ENCODE measurements at regions not wholly inside any gene's neighbourhood (a gene's known extent, or its start where the extent isn't known, plus 50 kb on each side); places are given as distances from the start of the nearest gene placed in this dataset.
"Not testable (repeated sequence)": the region's sequence is repeated elsewhere in the genome, so short reads cannot be mapped to it uniquely, and the experiment has no call there.

GRCh38 chr6:20263059-20263458 lies 50.8 kb upstream of the MBOAT1 start:
- DNase-seq (ENCODE audit: low spot score): no peak
- H3K36me3 Mint-ChIP-seq (ENCODE audit: low read depth): no peaks in the 10 kb centered on the region
- peaks cover 10% of the 10 kb centered on the region for H3K4me1 Mint-ChIP-seq (ENCODE audit: low read depth)
- peaks cover 8% of the 10 kb centered on the region for H3K27me3 Mint-ChIP-seq (ENCODE audit: low read depth)
- H3K4me3 Mint-ChIP-seq: no peak overlapping the region
- H3K27ac Mint-ChIP-seq: no peak overlapping the region
- no peaks in the 10 kb centered on the region for H3K9me3 Mint-ChIP-seq

GRCh38 chr6:20265842-20266241 lies 53.6 kb upstream of the MBOAT1 start:
- Mint-ChIP-seq H3K27ac (no peak overlapping the region), H3K27me3 (ENCODE audit: low read depth) (peaks cover 8% of the 10 kb centered on the region), H3K4me3 (no peak overlapping the region), H3K9me3 (no peaks in the 10 kb centered on the region), H3K36me3 (ENCODE audit: low read depth) (no peaks in the 10 kb centered on the region), H3K4me1 (ENCODE audit: low read depth) (peaks cover 6% of the 10 kb centered on the region)
- DNase-seq (ENCODE audit: low spot score): no peak

- no peaks in the 10 kb centered on the region for H3K9me3 Mint-ChIP-seq
- no peak overlapping the region for H3K4me3 Mint-ChIP-seq
- peaks cover 6% of the 10 kb centered on the region for H3K4me1 Mint-ChIP-seq (ENCODE audit: low read depth)
- H3K27me3 Mint-ChIP-seq (ENCODE audit: low read depth): peaks cover 8% of the 10 kb centered on the region
- H3K27ac Mint-ChIP-seq: no peak overlapping the region
- no peaks in the 10 kb centered on the region for H3K36me3 Mint-ChIP-seq (ENCODE audit: low read depth)
- DNase-seq (ENCODE audit: low spot score): no peak
Observed at GRCh38 chr6:20266851-20267608, 54.8 kb upstream of the MBOAT1 start.

GRCh38 chr6:20269181-20269580 lies 56.9 kb upstream of the MBOAT1 start:
- Mint-ChIP-seq H3K27ac (no peak overlapping the region), H3K9me3 (no peaks in the 10 kb centered on the region)

GRCh38 chr6:20271818-20272217 lies 59.5 kb upstream of the MBOAT1 start:
- Mint-ChIP-seq H3K27ac (no peak overlapping the region), H3K36me3 (ENCODE audit: low read depth) (no peaks in the 10 kb centered on the region), H3K27me3 (ENCODE audit: low read depth) (peaks cover 6% of the 10 kb centered on the region), H3K9me3 (no peaks in the 10 kb centered on the region), H3K4me3 (no peak overlapping the region), H3K4me1 (ENCODE audit: low read depth) (peaks cover 5% of the 10 kb centered on the region)
- no peak for DNase-seq (ENCODE audit: low spot score)

More at GRCh38 chr6:20269181-20269580, 56.9 kb upstream of the MBOAT1 start:
- H3K27me3 Mint-ChIP-seq (ENCODE audit: low read depth): peaks cover 5% of the 10 kb centered on the region
- H3K36me3 Mint-ChIP-seq (ENCODE audit: low read depth): no peaks in the 10 kb centered on the region
- no peak overlapping the region for H3K4me3 Mint-ChIP-seq
- peaks cover 6% of the 10 kb centered on the region for H3K4me1 Mint-ChIP-seq (ENCODE audit: low read depth)
- no peak for DNase-seq (ENCODE audit: low spot score)

GRCh38 chr6:20274137-20274536 lies 61.9 kb upstream of the MBOAT1 start:
- H3K4me3 Mint-ChIP-seq: no peak overlapping the region
- peaks cover under 1% of the 10 kb centered on the region for H3K4me1 Mint-ChIP-seq (ENCODE audit: low read depth)
- H3K9me3 Mint-ChIP-seq: no peaks in the 10 kb centered on the region
- peaks cover 17% of the 10 kb centered on the region for H3K27me3 Mint-ChIP-seq (ENCODE audit: low read depth)
- DNase-seq (ENCODE audit: low spot score): no peak
- no peaks in the 10 kb centered on the region for H3K36me3 Mint-ChIP-seq (ENCODE audit: low read depth)
- no peak overlapping the region for H3K27ac Mint-ChIP-seq

GRCh38 chr6:20275837-20276236 lies 63.6 kb upstream of the MBOAT1 start:
- H3K27ac Mint-ChIP-seq; H3K4me1 Mint-ChIP-seq (ENCODE audit: low read depth); DNase-seq (ENCODE audit: low spot score); H3K4me3 Mint-ChIP-seq; H3K9me3 Mint-ChIP-seq; H3K36me3 Mint-ChIP-seq (ENCODE audit: low read depth): not testable (repeated sequence)
- H3K27me3 Mint-ChIP-seq (ENCODE audit: low read depth): peaks cover 25% of the 10 kb centered on the region

- H3K4me1 Mint-ChIP-seq (ENCODE audit: low read depth); DNase-seq (ENCODE audit: low spot score); H3K36me3 Mint-ChIP-seq (ENCODE audit: low read depth); H3K4me3 Mint-ChIP-seq; H3K9me3 Mint-ChIP-seq; H3K27ac Mint-ChIP-seq: not testable (repeated sequence)
- peaks cover 40% of the 10 kb centered on the region for H3K27me3 Mint-ChIP-seq (ENCODE audit: low read depth)
Observed at GRCh38 chr6:20277724-20278123, 65.5 kb upstream of the MBOAT1 start.

GRCh38 chr6:20279051-20279450 lies 66.8 kb upstream of the MBOAT1 start:
- Mint-ChIP-seq H3K36me3 (ENCODE audit: low read depth) (peaks cover 5% of the 10 kb centered on the region), H3K27me3 (ENCODE audit: low read depth) (peaks cover 46% of the 10 kb centered on the region), H3K4me3 (no peak overlapping the region), H3K9me3 (peaks cover 23% of the 10 kb centered on the region), H3K27ac (no peak overlapping the region), H3K4me1 (ENCODE audit: low read depth) (peaks cover 2% of the 10 kb centered on the region)
- DNase-seq (ENCODE audit: low spot score): no peak

- Mint-ChIP-seq H3K4me3 (no peak overlapping the region), H3K36me3 (ENCODE audit: low read depth) (peaks cover 5% of the 10 kb centered on the region), H3K4me1 (ENCODE audit: low read depth) (peaks cover 2% of the 10 kb centered on the region), H3K9me3 (peaks cover 28% of the 10 kb centered on the region), H3K27ac (no peak overlapping the region), H3K27me3 (ENCODE audit: low read depth) (peaks cover 50% of the 10 kb centered on the region)
- no peak for DNase-seq (ENCODE audit: low spot score)
Observed at GRCh38 chr6:20279608-20280287, 67.5 kb upstream of the MBOAT1 start.

GRCh38 chr6:20280288-20280621 lies 68.0 kb upstream of the MBOAT1 start:
- Mint-ChIP-seq H3K4me3 (no peak overlapping the region), H3K27ac (no peak overlapping the region), H3K4me1 (ENCODE audit: low read depth) (peaks cover 2% of the 10 kb centered on the region), H3K36me3 (ENCODE audit: low read depth) (peaks cover 5% of the 10 kb centered on the region), H3K27me3 (ENCODE audit: low read depth) (peaks cover 50% of the 10 kb centered on the region), H3K9me3 (peaks cover 28% of the 10 kb centered on the region)
- no peak for DNase-seq (ENCODE audit: low spot score)

- Mint-ChIP-seq H3K36me3 (ENCODE audit: low read depth) (peaks cover 5% of the 10 kb centered on the region), H3K27ac (no peak overlapping the region), H3K4me1 (ENCODE audit: low read depth) (peaks cover 2% of the 10 kb centered on the region), H3K9me3 (peaks cover 28% of the 10 kb centered on the region), H3K27me3 (ENCODE audit: low read depth) (peaks cover 42% of the 10 kb centered on the region), H3K4me3 (no peak overlapping the region)
- DNase-seq (ENCODE audit: low spot score): no peak
Observed at GRCh38 chr6:20284672-20285071, 72.4 kb upstream of the MBOAT1 start.

GRCh38 chr6:20286968-20287565 lies 74.8 kb upstream of the MBOAT1 start:
- Mint-ChIP-seq H3K4me3 (no peak overlapping the region), H3K36me3 (ENCODE audit: low read depth) (peaks cover 4% of the 10 kb centered on the region), H3K27me3 (ENCODE audit: low read depth) (peaks cover 25% of the 10 kb centered on the region), H3K4me1 (ENCODE audit: low read depth) (peaks cover 8% of the 10 kb centered on the region), H3K27ac (no peak overlapping the region), H3K9me3 (peaks cover 25% of the 10 kb centered on the region)
- DNase-seq (ENCODE audit: low spot score): no peak

GRCh38 chr6:20291764-20292580 lies 79.7 kb upstream of the MBOAT1 start:
- peak; percentile 66 for DNase-seq (ENCODE audit: low spot score)
- H3K4me3 Mint-ChIP-seq: peak overlapping the region; percentile 4
- H3K27ac Mint-ChIP-seq: no peak overlapping the region
- H3K4me1 Mint-ChIP-seq (ENCODE audit: low read depth): peaks cover 32% of the 10 kb centered on the region
- H3K27me3 Mint-ChIP-seq (ENCODE audit: low read depth): peaks cover 3% of the 10 kb centered on the region
- H3K9me3 Mint-ChIP-seq: no peaks in the 10 kb centered on the region
- no peaks in the 10 kb centered on the region for H3K36me3 Mint-ChIP-seq (ENCODE audit: low read depth)
